ENCODE measurements at regions not wholly inside any gene's neighbourhood (a gene's known extent, or its start where the extent isn't known, plus 50 kb on each side); places are given as distances from the start of the nearest gene placed in this dataset.

DNA sequence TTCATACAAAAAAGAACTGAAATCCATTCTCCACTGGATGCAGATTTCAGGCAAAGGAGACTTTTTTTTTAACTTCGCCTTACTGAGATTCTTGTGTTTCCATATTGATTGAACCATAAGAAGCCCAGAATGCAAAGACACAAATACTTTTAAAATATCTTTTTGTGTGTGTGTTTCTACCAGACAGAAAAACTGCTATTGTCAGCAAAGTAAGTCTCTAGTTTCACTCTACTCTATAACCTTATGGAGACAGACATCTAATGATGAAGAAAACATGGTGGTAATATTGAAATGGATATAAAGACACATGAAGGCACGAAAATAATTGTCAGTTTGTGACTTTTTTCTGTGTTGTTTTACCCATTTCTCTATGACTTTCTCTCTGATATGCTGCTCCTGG is 260.3 kb upstream of the RORB start:
- no peak overlapping the region for H3K4me3 ChIP-seq (ENCODE audit: low read depth in 1 of 2, low read length in 2 of 2)
- H3K9ac ChIP-seq (ENCODE audit: low read depth, low read length) = no peak overlapping the region
- no peaks in the 10 kb centered on the region for H3K79me2 ChIP-seq (ENCODE audit: insufficient read depth, low read length)
- 0 out of 2 replicates have a peak overlapping the region, but pooled peaks have one; percentile 34 for H2AFZ ChIP-seq (ENCODE audit: low read depth, low read length)
- DNase-seq (no peak), ATAC-seq (ENCODE audit: insufficient read depth, low read depth) (no peak)
- H3K36me3 ChIP-seq (ENCODE audit: insufficient read depth, low read length) = peaks cover 8% of the 10 kb centered on the region; the same call in 1 of the 2 replicates
- H3K9me3 ChIP-seq (ENCODE audit: insufficient read depth, low read length, severe bottlenecking) = peaks cover 28% of the 10 kb centered on the region
- H3K4me1 ChIP-seq (ENCODE audit: insufficient read depth, low read length) = no peaks in the 10 kb centered on the region; the same call in 1 of the 2 replicates
- no peak for TF ChIP-seq EZH2 (IDR thresholded peaks at IDR 0.05; ENCODE audit: borderline replicate concordance, low read depth, low read length, severe bottlenecking)
- TF ChIP-seq, protein P1, sequence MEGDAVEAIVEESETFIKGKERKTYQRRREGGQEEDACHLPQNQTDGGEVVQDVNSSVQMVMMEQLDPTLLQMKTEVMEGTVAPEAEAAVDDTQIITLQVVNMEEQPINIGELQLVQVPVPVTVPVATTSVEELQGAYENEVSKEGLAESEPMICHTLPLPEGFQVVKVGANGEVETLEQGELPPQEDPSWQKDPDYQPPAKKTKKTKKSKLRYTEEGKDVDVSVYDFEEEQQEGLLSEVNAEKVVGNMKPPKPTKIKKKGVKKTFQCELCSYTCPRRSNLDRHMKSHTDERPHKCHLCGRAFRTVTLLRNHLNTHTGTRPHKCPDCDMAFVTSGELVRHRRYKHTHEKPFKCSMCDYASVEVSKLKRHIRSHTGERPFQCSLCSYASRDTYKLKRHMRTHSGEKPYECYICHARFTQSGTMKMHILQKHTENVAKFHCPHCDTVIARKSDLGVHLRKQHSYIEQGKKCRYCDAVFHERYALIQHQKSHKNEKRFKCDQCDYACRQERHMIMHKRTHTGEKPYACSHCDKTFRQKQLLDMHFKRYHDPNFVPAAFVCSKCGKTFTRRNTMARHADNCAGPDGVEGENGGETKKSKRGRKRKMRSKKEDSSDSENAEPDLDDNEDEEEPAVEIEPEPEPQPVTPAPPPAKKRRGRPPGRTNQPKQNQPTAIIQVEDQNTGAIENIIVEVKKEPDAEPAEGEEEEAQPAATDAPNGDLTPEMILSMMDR (IDR thresholded peaks at IDR 0.05; ENCODE audit: borderline replicate concordance, extremely low read depth, low read length, poor library complexity, severe bottlenecking) = no peak
- H3K27ac ChIP-seq (ENCODE audit: low read length) = peak overlapping the region; percentile 53; the same call in 1 of the 2 replicates
- no peaks in the 10 kb centered on the region for H4K20me1 ChIP-seq (ENCODE audit: insufficient read depth, low read length)
- H3K4me2 ChIP-seq (ENCODE audit: insufficient read depth, low read length) = no peak overlapping the region
- no peaks in the 10 kb centered on the region for H3K27me3 ChIP-seq (ENCODE audit: insufficient read depth, low read length, poor library complexity)

- H3K4me1 ChIP-seq (ENCODE audit: insufficient read depth, low read length) = peaks cover 59% of the 10 kb centered on the region
- peak overlapping the region; percentile 72 for H3K9ac ChIP-seq (ENCODE audit: low read depth, low read length)
- H3K4me3 ChIP-seq (ENCODE audit: low read depth in 1 of 2, low read length in 2 of 2) = no peak overlapping the region; a peak in 1 of 4 replicates
- H3K36me3 ChIP-seq (ENCODE audit: insufficient read depth, low read length) = peaks cover 24% of the 10 kb centered on the region
- peak overlapping the region; percentile 42 for H3K4me2 ChIP-seq (ENCODE audit: insufficient read depth, low read length)
- no peaks in the 10 kb centered on the region for H3K27me3 ChIP-seq (ENCODE audit: insufficient read depth, low read length, poor library complexity)
- ATAC-seq (ENCODE audit: insufficient read depth, low read depth) (peak; percentile 97), DNase-seq (peak; percentile 80)
- no peaks in the 10 kb centered on the region for H4K20me1 ChIP-seq (ENCODE audit: insufficient read depth, low read length)
- H3K27ac ChIP-seq (ENCODE audit: low read length) = peak overlapping the region; percentile 100
- peaks cover 47% of the 10 kb centered on the region for H3K9me3 ChIP-seq (ENCODE audit: insufficient read depth, low read length, severe bottlenecking)
- H3K79me2 ChIP-seq (ENCODE audit: insufficient read depth, low read length) = no peaks in the 10 kb centered on the region
- H2AFZ ChIP-seq (ENCODE audit: low read depth, low read length) = no peak overlapping the region
- TF ChIP-seq EZH2 (IDR thresholded peaks at IDR 0.05; ENCODE audit: borderline replicate concordance, low read depth, low read length, severe bottlenecking) = no peak
- TF ChIP-seq, protein P1 (IDR thresholded peaks at IDR 0.05; ENCODE audit: borderline replicate concordance, extremely low read depth, low read length, poor library complexity, severe bottlenecking) = no peak
Measured at GRCh38 chr9:74245866-74246497, 251.2 kb upstream of the RORB start.

GRCh38 chr9:74255489-74255984 is 241.6 kb upstream of the RORB start:
- H3K4me1 ChIP-seq (ENCODE audit: insufficient read depth, low read length) = peaks cover 49% of the 10 kb centered on the region
- H3K27ac ChIP-seq (ENCODE audit: low read length) = 0 out of 2 replicates have a peak overlapping the region, but pooled peaks have one; percentile 27
- TF ChIP-seq, protein P1 (IDR thresholded peaks at IDR 0.05; ENCODE audit: borderline replicate concordance, extremely low read depth, low read length, poor library complexity, severe bottlenecking) = no peak
- no peak for TF ChIP-seq EZH2 (IDR thresholded peaks at IDR 0.05; ENCODE audit: borderline replicate concordance, low read depth, low read length, severe bottlenecking)
- H3K9ac ChIP-seq (ENCODE audit: low read depth, low read length) = no peak overlapping the region
- H3K27me3 ChIP-seq (ENCODE audit: insufficient read depth, low read length, poor library complexity) = no peaks in the 10 kb centered on the region
- H3K36me3 ChIP-seq (ENCODE audit: insufficient read depth, low read length) = no peaks in the 10 kb centered on the region
- H4K20me1 ChIP-seq (ENCODE audit: insufficient read depth, low read length) = no peaks in the 10 kb centered on the region
- no peak for DNase-seq
- H3K9me3 ChIP-seq (ENCODE audit: insufficient read depth, low read length, severe bottlenecking) = no peaks in the 10 kb centered on the region
- H3K4me3 ChIP-seq (ENCODE audit: low read depth in 1 of 2, low read length in 2 of 2) = no peak overlapping the region
- H3K4me2 ChIP-seq (ENCODE audit: insufficient read depth, low read length) = no peak overlapping the region
- ATAC-seq (ENCODE audit: insufficient read depth, low read depth) = no peak
- H2AFZ ChIP-seq (ENCODE audit: low read depth, low read length) = no peak overlapping the region
- no peaks in the 10 kb centered on the region for H3K79me2 ChIP-seq (ENCODE audit: insufficient read depth, low read length)
